Transverse colon (tissue), 4 donors: ENCODE measurements at regions not wholly inside any gene's neighbourhood (a gene's known extent, or its start where the extent isn't known, plus 50 kb on each side); places are given as distances from the start of the nearest gene placed in this dataset.

ENCODE experiments used
- EP300 ChIP-seq: sonication (generic); formaldehyde crosslinking; IDR thresholded peaks from one replicate; pipeline ENCODE4 v1.6.1; 2017; ENCODE audit warnings: antibody characterized with exemption, low read depth
- POLR2A ChIP-seq: fragments of 450-650 bp; IDR thresholded peaks from one replicate; pipeline ENCODE4 v1.6.1; 2016; ENCODE audit warnings: antibody characterized with exemption, mild to moderate bottlenecking, moderate library complexity
- POLR2AphosphoS5 ChIP-seq, 3 donors: sonication (generic); formaldehyde crosslinking; IDR thresholded peaks; one replicate each; pipeline ENCODE4 v1.6.1; 2016; ENCODE audit warnings: antibody characterized with exemption in 3 of 3
- TF ChIP-seq, protein P1 (sequence below), 5 experiments: fragments of 200-600 bp in 3 of 5; fragments of 450-650 bp in 2 of 5; sonication (generic) in 3 of 5; IDR thresholded peaks; 1 replicate in 2 of 5; 2 replicates in 3 of 5; pipeline ENCODE4 v1.5.1; 2016 to 2017; ENCODE audit warnings: antibody characterized with exemption in 5 of 5, inconsistent platforms in 3 of 5, mild to moderate bottlenecking in 2 of 5, moderate library complexity in 1 of 5

DNA sequence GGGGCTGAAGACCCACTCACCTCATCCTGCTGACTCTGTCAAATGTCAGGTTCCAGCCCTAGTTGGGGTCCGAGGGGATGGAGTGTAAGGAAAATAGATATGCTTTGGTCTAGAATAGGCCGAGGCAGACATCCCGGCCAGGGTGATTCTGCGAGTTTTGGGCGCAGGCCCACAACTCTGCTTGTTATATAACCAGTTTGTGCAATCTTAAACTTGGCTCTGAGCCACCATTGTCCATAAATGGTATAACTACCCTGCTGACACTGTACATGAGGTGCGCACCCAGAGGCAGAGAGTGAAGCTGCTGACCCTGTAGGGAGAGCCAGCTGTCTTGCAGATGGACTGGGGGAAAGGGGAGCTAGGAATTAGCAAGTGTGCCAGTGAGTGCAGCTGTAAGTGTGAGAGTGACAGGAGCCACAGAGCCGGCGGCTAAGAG, 1388.8 kb downstream of the AMY1C start:
- TF ChIP-seq, protein P1, sequence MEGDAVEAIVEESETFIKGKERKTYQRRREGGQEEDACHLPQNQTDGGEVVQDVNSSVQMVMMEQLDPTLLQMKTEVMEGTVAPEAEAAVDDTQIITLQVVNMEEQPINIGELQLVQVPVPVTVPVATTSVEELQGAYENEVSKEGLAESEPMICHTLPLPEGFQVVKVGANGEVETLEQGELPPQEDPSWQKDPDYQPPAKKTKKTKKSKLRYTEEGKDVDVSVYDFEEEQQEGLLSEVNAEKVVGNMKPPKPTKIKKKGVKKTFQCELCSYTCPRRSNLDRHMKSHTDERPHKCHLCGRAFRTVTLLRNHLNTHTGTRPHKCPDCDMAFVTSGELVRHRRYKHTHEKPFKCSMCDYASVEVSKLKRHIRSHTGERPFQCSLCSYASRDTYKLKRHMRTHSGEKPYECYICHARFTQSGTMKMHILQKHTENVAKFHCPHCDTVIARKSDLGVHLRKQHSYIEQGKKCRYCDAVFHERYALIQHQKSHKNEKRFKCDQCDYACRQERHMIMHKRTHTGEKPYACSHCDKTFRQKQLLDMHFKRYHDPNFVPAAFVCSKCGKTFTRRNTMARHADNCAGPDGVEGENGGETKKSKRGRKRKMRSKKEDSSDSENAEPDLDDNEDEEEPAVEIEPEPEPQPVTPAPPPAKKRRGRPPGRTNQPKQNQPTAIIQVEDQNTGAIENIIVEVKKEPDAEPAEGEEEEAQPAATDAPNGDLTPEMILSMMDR (IDR thresholded peaks at IDR 0.05), result no peak
- TF ChIP-seq POLR2AphosphoS5 (IDR thresholded peaks at IDR 0.05), result no peak
- TF ChIP-seq POLR2A, result no peak
- TF ChIP-seq EP300, result no peak
